Nephron progenitor cell (in vitro differentiated cells): ENCODE measurements at regions not wholly inside any gene's neighbourhood (a gene's known extent, or its start where the extent isn't known, plus 50 kb on each side); places are given as distances from the start of the nearest gene placed in this dataset.
"Not testable (repeated sequence)": the region's sequence is repeated elsewhere in the genome, so short reads cannot be mapped to it uniquely, and the experiment has no call there.

ENCODE experiments used
- DNase-seq: peaks from one replicate; pipeline ENCODE4 v3.0.0; 2021
- H3K27ac Mint-ChIP-seq: 2 replicates; pipeline ENCODE4 v1.8.0; 2021; ENCODE audit warnings: mild to moderate bottlenecking, moderate library complexity, mixed read lengths
- H3K27me3 Mint-ChIP-seq: 2 replicates; pipeline ENCODE4 v1.8.0; 2021; ENCODE audit warnings: mild to moderate bottlenecking, low read depth, mixed read lengths; ENCODE audit not compliant: poor library complexity
- H3K36me3 Mint-ChIP-seq: 2 replicates; pipeline ENCODE4 v1.8.0; 2021; ENCODE audit warnings: low read depth, mixed read lengths
- H3K4me1 Mint-ChIP-seq: 2 replicates; pipeline ENCODE4 v1.8.0; 2021; ENCODE audit warnings: mixed read lengths
- H3K4me3 Mint-ChIP-seq: 2 replicates; pipeline ENCODE4 v1.8.0; 2021; ENCODE audit warnings: mild to moderate bottlenecking, moderate library complexity, mixed read lengths
- H3K9me3 Mint-ChIP-seq: 2 replicates; pipeline ENCODE4 v1.8.0; 2021; ENCODE audit warnings: mild to moderate bottlenecking, moderate library complexity, mixed read lengths
- CTCF ChIP-seq: fragments of 200-600 bp; sonication (generic); IDR thresholded peaks from 2 replicates; pipeline ENCODE4 v1.5.0; 2021; ENCODE audit warnings: antibody characterized with exemption

GRCh38 chr6:11379805-11380204, 147.3 kb upstream of the NEDD9 start:
- no peak for DNase-seq
- H3K4me1 Mint-ChIP-seq = peaks cover 20% of the 10 kb centered on the region
- peaks cover 15% of the 10 kb centered on the region for H3K9me3 Mint-ChIP-seq
- H3K27me3 Mint-ChIP-seq = no peaks in the 10 kb centered on the region
- no peak overlapping the region for H3K4me3 Mint-ChIP-seq
- no peak for TF ChIP-seq CTCF
- H3K27ac Mint-ChIP-seq = no peak overlapping the region
- H3K36me3 Mint-ChIP-seq = peaks cover 5% of the 10 kb centered on the region

- H3K4me3 Mint-ChIP-seq = no peak overlapping the region
- no peak for TF ChIP-seq CTCF
- no peak for DNase-seq
Observed at GRCh38 chr6:11378639-11379038, 146.2 kb upstream of the NEDD9 start.

GRCh38 chr6:11374036-11375010, 141.9 kb upstream of the NEDD9 start:
- Mint-ChIP-seq H3K4me1 (peaks cover 5% of the 10 kb centered on the region), H3K4me3 (no peak overlapping the region), H3K36me3 (peaks cover 5% of the 10 kb centered on the region), H3K27me3 (peaks cover 8% of the 10 kb centered on the region), H3K9me3 (peaks cover 26% of the 10 kb centered on the region), H3K27ac (no peak overlapping the region)
- DNase-seq = no peak
- TF ChIP-seq CTCF = no peak

More at GRCh38 chr6:11378639-11379038, 146.2 kb upstream of the NEDD9 start:
- H3K4me1 Mint-ChIP-seq = peaks cover 13% of the 10 kb centered on the region
- peaks cover 15% of the 10 kb centered on the region for H3K9me3 Mint-ChIP-seq
- peaks cover 5% of the 10 kb centered on the region for H3K36me3 Mint-ChIP-seq
- H3K27me3 Mint-ChIP-seq = no peaks in the 10 kb centered on the region
- H3K27ac Mint-ChIP-seq = no peak overlapping the region

- no peak overlapping the region for H3K27ac Mint-ChIP-seq
- peaks cover 13% of the 10 kb centered on the region for H3K4me1 Mint-ChIP-seq
- H3K4me3 Mint-ChIP-seq = no peak overlapping the region
- DNase-seq = no peak
- H3K36me3 Mint-ChIP-seq = peaks cover 5% of the 10 kb centered on the region
- peaks cover 8% of the 10 kb centered on the region for H3K27me3 Mint-ChIP-seq
- TF ChIP-seq CTCF = no peak
- peaks cover 25% of the 10 kb centered on the region for H3K9me3 Mint-ChIP-seq
Observed at GRCh38 chr6:11373208-11373607, 140.7 kb upstream of the NEDD9 start.

GRCh38 chr6:11372186-11372790, 139.8 kb upstream of the NEDD9 start:
- not testable (repeated sequence) for H3K4me3 Mint-ChIP-seq, DNase-seq, H3K27me3 Mint-ChIP-seq, H3K36me3 Mint-ChIP-seq, H3K27ac Mint-ChIP-seq
- peaks cover 17% of the 10 kb centered on the region for H3K9me3 Mint-ChIP-seq
- peaks cover 22% of the 10 kb centered on the region for H3K4me1 Mint-ChIP-seq

- Mint-ChIP-seq H3K4me3 (no peak overlapping the region), H3K4me1 (peaks cover 29% of the 10 kb centered on the region), H3K27me3 (peaks cover 8% of the 10 kb centered on the region), H3K9me3 (peaks cover 11% of the 10 kb centered on the region), H3K36me3 (no peaks in the 10 kb centered on the region), H3K27ac (no peak overlapping the region)
- no peak for DNase-seq
- no peak for TF ChIP-seq CTCF
Observed at GRCh38 chr6:11370191-11371018, 137.9 kb upstream of the NEDD9 start.
